SK-N-SH treated with all-trans-retinoic acid at 6 μM for 48 hours (cell line): ENCODE measurements at regions not wholly inside any gene's neighbourhood (a gene's known extent, or its start where the extent isn't known, plus 50 kb on each side); places are given as distances from the start of the nearest gene placed in this dataset.

Source experiments
- ATAC-seq: fragments of 200-7000 bp; cut with Tn5 transposase; 3 replicates; pipeline ENCODE4 v1.9.1; 2020; ENCODE audit warnings: mild to moderate bottlenecking, moderate library complexity
- CSDC2 ChIP-seq: fragments of 250-450 bp; sonication (Bioruptor Pico); IDR thresholded peaks from 2 replicates; pipeline ENCODE4 v1.5.0; 2020; ENCODE audit warnings: mild to moderate bottlenecking, moderate library complexity
- GLIS3 ChIP-seq: fragments of 250-450 bp; sonication (Bioruptor Pico); IDR thresholded peaks from 2 replicates; pipeline ENCODE4 v1.5.0; 2020; ENCODE audit warnings: mild to moderate bottlenecking, moderate library complexity
- ISL1 ChIP-seq: fragments of 250-450 bp; sonication (Bioruptor Pico); IDR thresholded peaks from 2 replicates; pipeline ENCODE4 v2.1.2; 2022; ENCODE audit warnings: mild to moderate bottlenecking, moderate library complexity
- OSR1 ChIP-seq: fragments of 250-450 bp; sonication (Bioruptor Pico); IDR thresholded peaks from 2 replicates; pipeline ENCODE4 v1.8.0; 2022; ENCODE audit warnings: moderate library complexity, mild to moderate bottlenecking, inconsistent platforms
- PPARA ChIP-seq: fragments of 250-450 bp; sonication (Bioruptor Pico); IDR thresholded peaks from 2 replicates; pipeline ENCODE4 v1.5.0; 2020; ENCODE audit warnings: mild to moderate bottlenecking, borderline replicate concordance
- SNAI2 ChIP-seq: fragments of 250-450 bp; sonication (Bioruptor Pico); IDR thresholded peaks from 2 replicates; pipeline ENCODE4 v1.5.0; 2020; ENCODE audit warnings: mild to moderate bottlenecking, moderate library complexity
- ZC3H10 ChIP-seq: fragments of 250-450 bp; sonication (Bioruptor Pico); IDR thresholded peaks from 2 replicates; pipeline ENCODE4 v1.5.1; 2021; ENCODE audit warnings: mild to moderate bottlenecking, moderate library complexity
- ZFP3 ChIP-seq: fragments of 250-450 bp; sonication (Bioruptor Pico); IDR thresholded peaks from 2 replicates; pipeline ENCODE4 v1.5.0; 2020; ENCODE audit warnings: mild to moderate bottlenecking, moderate library complexity
- ZNF70 ChIP-seq: fragments of 450-650 bp; formaldehyde crosslinking; IDR thresholded peaks from 2 replicates; pipeline ENCODE4 v1.5.0; 2020; ENCODE audit warnings: mild to moderate bottlenecking, moderate library complexity
- ZNF8 ChIP-seq: fragments of 450-650 bp; formaldehyde crosslinking; IDR thresholded peaks from 2 replicates; pipeline ENCODE4 v1.5.0; 2020; ENCODE audit warnings: mild to moderate bottlenecking, moderate library complexity
- TF ChIP-seq, protein P1 (sequence below): fragments of 250-450 bp; sonication (Bioruptor Pico); IDR thresholded peaks from 2 replicates; pipeline ENCODE4 v1.8.0; 2021; ENCODE audit warnings: low read depth, mild to moderate bottlenecking, moderate library complexity, borderline replicate concordance
- TF ChIP-seq, protein P2 (sequence below): fragments of 250-450 bp; sonication (Bioruptor Pico); IDR thresholded peaks from 2 replicates; pipeline ENCODE4 v1.5.1; 2020; ENCODE audit warnings: low read depth, mild to moderate bottlenecking, moderate library complexity
- TF ChIP-seq, protein P3 (sequence below): fragments of 250-450 bp; sonication (Bioruptor Pico); IDR thresholded peaks from 2 replicates; pipeline ENCODE4 v1.5.0; 2020; ENCODE audit warnings: mild to moderate bottlenecking, moderate library complexity
- TF ChIP-seq, protein P4 (sequence below): fragments of 250-450 bp; sonication (Bioruptor Pico); IDR thresholded peaks from 2 replicates; pipeline ENCODE4 v1.8.0; 2020; ENCODE audit warnings: mild to moderate bottlenecking, moderate library complexity, borderline replicate concordance

DNA sequence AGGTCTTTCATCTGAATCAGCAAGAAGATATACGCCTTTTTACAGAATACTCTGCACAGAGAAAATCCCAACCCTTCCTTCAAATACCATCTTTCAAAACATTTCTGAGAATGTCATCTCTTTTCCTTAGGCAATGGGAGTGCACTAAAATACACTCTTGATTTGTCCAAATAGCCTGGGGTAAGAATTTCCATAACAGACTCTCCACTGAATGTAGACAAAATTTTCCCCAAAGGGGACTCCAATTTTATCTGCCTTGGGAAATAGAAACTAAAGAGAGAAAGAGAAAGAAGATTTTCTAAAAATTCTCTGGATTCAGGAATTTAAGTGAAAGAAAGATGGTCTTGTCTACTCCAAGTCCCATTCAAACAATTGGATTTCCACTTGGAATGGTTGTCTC is 394.5 kb upstream of the CHAC2 start (continued):
- TF ChIP-seq, protein P1, sequence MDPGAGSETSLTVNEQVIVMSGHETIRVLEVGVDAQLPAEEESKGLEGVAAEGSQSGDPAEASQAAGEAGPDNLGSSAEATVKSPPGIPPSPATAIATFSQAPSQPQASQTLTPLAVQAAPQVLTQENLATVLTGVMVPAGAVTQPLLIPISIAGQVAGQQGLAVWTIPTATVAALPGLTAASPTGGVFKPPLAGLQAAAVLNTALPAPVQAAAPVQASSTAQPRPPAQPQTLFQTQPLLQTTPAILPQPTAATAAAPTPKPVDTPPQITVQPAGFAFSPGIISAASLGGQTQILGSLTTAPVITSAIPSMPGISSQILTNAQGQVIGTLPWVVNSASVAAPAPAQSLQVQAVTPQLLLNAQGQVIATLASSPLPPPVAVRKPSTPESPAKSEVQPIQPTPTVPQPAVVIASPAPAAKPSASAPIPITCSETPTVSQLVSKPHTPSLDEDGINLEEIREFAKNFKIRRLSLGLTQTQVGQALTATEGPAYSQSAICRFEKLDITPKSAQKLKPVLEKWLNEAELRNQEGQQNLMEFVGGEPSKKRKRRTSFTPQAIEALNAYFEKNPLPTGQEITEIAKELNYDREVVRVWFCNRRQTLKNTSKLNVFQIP (CRISPR knock-in tag), result no peak
- TF ChIP-seq, protein P2, sequence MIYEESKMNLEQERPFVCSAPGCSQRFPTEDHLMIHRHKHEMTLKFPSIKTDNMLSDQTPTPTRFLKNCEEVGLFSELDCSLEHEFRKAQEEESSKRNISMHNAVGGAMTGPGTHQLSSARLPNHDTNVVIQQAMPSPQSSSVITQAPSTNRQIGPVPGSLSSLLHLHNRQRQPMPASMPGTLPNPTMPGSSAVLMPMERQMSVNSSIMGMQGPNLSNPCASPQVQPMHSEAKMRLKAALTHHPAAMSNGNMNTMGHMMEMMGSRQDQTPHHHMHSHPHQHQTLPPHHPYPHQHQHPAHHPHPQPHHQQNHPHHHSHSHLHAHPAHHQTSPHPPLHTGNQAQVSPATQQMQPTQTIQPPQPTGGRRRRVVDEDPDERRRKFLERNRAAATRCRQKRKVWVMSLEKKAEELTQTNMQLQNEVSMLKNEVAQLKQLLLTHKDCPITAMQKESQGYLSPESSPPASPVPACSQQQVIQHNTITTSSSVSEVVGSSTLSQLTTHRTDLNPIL, result no peak
- TF ChIP-seq GLIS3 (CRISPR knock-in tag) (no peak), PPARA (no peak)

DNA sequence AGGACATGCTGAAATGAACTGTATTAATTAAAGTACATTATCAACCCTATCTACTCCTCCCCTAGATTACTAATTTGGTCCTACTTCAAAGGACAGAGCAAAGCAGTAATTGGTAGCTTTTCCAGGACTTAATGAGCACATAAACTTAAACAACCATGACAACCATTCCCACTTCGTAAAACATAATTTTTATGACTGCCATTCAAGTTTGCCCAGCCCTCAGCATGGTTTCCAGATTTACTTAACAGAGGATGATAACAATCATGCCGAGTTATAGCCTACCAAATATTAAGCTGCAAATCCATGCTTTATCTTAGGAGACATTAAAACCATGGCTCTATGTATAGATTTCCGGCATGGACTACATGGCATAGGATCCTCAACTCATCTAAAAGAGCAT is 401.1 kb upstream of the CHAC2 start:
- TF ChIP-seq SNAI2 (CRISPR knock-in tag), result no peak
- TF ChIP-seq, protein P1 (CRISPR knock-in tag), result no peak
- TF ChIP-seq OSR1 (CRISPR knock-in tag), result no peak
- ATAC-seq, result no peak

DNA sequence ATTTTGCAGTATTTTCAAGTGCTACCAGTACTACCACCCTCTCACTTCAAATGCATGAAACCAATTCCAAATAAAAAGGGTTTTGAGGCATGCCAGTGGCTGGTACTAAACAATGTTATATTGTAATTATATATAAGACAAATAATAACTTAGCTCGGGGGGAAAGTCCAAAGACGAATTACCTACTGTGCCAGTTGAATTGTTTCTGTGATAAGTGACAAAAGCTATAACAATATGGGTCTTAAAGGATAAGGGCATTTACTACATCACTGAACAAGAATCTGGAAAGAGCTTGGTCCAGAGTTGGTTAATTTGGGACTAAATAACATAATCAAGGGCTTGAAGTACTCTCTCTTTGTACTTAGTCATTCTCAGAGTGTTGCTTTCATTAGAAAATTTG is 404.7 kb upstream of the CHAC2 start:
- no peak for TF ChIP-seq ISL1 (CRISPR knock-in tag)
- TF ChIP-seq, protein P3, sequence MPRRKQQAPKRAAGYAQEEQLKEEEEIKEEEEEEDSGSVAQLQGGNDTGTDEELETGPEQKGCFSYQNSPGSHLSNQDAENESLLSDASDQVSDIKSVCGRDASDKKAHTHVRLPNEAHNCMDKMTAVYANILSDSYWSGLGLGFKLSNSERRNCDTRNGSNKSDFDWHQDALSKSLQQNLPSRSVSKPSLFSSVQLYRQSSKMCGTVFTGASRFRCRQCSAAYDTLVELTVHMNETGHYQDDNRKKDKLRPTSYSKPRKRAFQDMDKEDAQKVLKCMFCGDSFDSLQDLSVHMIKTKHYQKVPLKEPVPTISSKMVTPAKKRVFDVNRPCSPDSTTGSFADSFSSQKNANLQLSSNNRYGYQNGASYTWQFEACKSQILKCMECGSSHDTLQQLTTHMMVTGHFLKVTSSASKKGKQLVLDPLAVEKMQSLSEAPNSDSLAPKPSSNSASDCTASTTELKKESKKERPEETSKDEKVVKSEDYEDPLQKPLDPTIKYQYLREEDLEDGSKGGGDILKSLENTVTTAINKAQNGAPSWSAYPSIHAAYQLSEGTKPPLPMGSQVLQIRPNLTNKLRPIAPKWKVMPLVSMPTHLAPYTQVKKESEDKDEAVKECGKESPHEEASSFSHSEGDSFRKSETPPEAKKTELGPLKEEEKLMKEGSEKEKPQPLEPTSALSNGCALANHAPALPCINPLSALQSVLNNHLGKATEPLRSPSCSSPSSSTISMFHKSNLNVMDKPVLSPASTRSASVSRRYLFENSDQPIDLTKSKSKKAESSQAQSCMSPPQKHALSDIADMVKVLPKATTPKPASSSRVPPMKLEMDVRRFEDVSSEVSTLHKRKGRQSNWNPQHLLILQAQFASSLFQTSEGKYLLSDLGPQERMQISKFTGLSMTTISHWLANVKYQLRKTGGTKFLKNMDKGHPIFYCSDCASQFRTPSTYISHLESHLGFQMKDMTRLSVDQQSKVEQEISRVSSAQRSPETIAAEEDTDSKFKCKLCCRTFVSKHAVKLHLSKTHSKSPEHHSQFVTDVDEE (CRISPR knock-in tag), result no peak
- TF ChIP-seq ZNF8 (CRISPR knock-in tag), result no peak
- TF ChIP-seq, protein P4, sequence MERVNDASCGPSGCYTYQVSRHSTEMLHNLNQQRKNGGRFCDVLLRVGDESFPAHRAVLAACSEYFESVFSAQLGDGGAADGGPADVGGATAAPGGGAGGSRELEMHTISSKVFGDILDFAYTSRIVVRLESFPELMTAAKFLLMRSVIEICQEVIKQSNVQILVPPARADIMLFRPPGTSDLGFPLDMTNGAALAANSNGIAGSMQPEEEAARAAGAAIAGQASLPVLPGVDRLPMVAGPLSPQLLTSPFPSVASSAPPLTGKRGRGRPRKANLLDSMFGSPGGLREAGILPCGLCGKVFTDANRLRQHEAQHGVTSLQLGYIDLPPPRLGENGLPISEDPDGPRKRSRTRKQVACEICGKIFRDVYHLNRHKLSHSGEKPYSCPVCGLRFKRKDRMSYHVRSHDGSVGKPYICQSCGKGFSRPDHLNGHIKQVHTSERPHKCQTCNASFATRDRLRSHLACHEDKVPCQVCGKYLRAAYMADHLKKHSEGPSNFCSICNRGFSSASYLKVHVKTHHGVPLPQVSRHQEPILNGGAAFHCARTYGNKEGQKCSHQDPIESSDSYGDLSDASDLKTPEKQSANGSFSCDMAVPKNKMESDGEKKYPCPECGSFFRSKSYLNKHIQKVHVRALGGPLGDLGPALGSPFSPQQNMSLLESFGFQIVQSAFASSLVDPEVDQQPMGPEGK (CRISPR knock-in tag), result no peak
- no peak for TF ChIP-seq ZNF70
- no peak for TF ChIP-seq CSDC2 (CRISPR knock-in tag)
- no peak for ATAC-seq

DNA sequence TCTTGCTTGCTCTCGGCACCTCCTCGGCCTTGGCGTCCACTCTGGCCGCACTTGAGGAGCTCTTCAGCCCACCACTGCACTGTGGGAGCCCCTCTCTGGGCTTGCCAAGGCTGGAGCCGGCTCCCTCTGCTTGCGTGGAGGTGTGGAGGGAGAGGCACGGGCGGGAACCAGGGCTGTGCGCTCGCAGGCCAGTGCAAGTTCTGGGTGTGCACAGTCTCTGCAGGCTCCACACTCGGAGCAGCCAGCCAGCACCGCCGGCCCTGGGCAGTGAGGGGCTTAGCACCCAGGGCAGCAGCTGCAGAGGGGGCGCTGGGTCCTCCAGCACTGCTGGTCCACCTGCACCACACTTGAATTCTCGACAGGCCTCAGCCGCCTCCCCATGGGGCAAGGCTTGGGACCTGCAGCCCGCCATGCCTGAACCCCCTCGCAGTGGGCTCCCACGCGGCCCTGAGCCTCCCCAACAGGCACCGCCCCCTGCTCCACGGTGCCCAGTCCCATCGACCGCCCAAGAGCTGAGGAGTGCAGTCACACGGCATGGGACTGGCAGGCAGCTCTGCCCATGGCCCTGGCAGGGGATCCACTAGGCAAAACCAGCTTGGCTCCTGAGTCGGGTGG is 411.2 kb upstream of the CHAC2 start:
- ATAC-seq, result no peak
- TF ChIP-seq ZNF70 (no peak), ZFP3 (no peak), ZNF8 (CRISPR knock-in tag) (no peak), ISL1 (CRISPR knock-in tag) (no peak), OSR1 (CRISPR knock-in tag) (no peak), ZC3H10 (CRISPR knock-in tag) (no peak)
- TF ChIP-seq, protein P1 (CRISPR knock-in tag), result no peak
